ENCODE measurements at regions not wholly inside any gene's neighbourhood (a gene's known extent, or its start where the extent isn't known, plus 50 kb on each side); places are given as distances from the start of the nearest gene placed in this dataset.

DNA sequence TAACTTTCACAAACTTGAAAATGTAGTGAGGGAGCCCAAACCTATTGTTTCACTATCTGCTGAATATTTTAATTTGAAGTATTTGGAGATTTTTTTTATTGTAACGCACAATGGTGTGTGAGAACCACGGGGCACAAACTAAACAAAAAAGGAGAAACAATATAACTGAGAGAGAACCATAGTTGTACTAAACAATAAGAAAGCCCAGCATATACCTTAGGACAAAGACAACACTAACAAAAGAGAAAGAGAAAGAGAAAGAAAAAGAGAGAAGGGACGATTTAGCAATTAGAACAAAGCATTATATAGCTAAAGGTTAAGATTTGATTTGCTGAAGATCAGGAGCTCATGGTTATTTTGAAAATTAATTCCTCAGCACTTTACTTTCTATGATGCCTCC is 906.0 kb upstream of the NXPH2 start:
- TF ChIP-seq, protein P1, sequence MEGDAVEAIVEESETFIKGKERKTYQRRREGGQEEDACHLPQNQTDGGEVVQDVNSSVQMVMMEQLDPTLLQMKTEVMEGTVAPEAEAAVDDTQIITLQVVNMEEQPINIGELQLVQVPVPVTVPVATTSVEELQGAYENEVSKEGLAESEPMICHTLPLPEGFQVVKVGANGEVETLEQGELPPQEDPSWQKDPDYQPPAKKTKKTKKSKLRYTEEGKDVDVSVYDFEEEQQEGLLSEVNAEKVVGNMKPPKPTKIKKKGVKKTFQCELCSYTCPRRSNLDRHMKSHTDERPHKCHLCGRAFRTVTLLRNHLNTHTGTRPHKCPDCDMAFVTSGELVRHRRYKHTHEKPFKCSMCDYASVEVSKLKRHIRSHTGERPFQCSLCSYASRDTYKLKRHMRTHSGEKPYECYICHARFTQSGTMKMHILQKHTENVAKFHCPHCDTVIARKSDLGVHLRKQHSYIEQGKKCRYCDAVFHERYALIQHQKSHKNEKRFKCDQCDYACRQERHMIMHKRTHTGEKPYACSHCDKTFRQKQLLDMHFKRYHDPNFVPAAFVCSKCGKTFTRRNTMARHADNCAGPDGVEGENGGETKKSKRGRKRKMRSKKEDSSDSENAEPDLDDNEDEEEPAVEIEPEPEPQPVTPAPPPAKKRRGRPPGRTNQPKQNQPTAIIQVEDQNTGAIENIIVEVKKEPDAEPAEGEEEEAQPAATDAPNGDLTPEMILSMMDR (IDR thresholded peaks at IDR 0.05): no peak

DNA sequence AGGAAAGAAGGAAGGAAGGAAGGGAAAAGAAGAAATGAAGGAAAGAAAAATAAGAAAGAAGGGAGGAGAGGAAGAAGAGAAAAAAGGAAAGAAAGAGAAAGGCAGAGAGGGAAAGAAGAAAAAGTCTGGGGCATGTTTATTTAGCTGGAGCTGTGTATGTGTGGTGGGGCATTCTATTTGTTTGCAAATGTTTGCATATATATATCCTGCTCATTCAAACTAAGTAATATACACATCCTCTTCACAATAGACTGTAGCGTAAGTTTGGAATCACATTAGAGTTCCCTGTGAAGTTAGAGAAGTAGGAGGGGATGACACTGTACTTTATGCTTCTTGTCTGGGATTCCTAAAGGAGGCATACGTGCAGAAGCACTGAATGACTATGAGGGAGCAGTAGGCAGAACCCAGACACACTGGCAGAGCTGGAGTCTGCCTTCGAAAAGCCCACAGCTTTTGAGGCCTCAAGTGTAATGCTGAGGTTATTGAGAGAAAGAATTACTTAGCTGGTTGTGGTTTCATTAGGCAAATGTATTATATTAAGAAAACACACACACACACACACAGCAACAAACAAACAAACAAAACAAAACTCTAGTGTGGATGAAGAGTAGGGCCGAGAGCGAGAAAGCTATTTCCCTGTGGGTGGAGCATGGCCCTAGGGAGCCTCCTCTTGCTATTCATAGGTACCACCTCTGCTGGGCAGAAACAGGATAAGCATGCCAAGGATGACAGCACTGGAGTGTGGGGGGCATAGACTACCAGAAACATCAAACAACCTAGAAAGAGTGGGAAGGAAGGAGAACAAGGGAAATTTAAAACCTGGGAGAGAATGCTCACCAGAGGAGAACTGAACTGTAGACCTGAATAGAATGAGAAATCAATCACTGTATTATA is 905.1 kb upstream of the NXPH2 start:
- TF ChIP-seq, protein P1 (IDR thresholded peaks at IDR 0.05): no peak

DNA sequence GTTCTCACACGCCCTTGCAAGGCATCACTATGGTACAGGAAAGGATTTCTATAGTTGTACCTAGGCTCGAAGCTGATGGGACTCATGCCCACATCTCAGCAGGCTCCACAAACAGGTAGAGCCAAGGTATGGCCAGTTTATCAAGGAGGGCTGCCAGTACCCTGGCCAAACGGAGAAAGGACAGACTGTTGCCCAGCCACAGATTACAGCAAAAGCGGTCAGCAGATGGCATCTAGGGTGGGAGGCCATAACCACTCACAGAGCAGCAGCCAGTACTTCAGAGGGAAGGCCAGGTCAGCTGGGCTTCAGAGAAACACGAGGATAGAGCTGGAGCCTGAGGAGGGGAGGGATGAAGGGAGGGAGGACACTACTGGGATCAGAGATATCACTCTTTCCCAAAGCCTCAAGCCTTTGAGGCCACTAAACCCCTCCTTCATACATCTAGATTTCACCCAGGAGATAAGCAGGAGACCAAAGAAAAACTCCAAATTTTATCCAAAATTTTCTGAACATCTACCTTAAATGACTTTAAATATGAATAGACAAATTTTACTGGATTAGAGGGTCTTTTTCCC is 904.2 kb upstream of the NXPH2 start:
- TF ChIP-seq, protein P1 (IDR thresholded peaks at IDR 0.05): no peak

DNA sequence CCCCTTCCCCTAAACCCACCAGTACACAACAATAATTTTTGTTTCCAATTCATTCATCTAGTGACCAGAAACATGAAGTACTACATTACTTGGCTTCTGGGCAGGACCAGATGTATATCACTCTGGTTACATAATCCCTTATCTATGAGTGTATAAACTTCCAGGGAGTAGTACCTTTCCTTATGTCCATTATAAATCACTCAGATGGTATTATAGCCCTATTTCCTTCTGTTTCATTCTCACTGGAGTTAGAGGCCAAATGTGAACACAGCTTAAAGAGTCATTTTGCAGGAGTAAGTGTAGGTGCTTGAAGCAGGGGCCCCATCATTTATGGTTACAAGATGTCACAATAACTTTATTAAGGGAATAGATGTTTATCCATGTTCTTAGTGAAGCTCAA is 894.4 kb upstream of the NXPH2 start:
- TF ChIP-seq, protein P1 (IDR thresholded peaks at IDR 0.05): no peak

DNA sequence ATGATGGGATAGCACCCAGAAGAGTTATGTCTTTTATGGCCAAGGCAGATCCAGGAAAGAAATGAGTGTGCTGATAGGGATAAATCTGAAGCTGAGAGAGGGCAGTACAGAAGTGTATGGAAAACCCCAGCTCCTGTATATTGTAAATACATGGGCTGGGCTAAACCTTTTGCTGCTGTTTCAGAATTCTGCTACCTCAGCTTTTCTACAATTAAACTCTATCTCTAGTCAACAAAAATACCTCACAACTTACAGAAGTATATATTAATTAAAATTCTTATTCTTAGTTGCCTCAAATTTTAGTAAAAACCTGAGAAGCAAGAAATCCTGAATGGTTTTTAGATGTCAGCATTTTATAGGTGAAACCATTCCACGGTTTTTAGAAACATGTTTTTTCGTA is 889.5 kb upstream of the NXPH2 start:
- TF ChIP-seq, protein P1 (IDR thresholded peaks at IDR 0.05): no peak

DNA sequence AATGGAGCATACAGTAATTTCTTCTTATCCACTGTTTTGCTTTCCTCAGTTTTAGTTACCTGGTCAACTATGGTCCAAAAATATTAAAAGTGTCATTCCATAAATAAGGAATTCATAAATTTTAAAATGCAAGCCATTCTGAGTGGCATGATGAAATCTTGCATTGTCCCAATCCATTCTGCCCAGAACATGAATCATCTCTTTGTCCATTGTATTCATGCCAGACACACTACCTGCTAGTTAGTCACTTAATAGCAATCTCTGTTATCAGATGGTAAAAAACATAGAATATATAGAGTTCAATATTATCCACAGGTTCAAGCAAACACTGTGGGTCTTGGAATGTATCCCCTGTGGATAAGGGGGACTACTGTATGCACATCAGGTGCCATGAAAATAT is 872.2 kb upstream of the NXPH2 start:
- TF ChIP-seq, protein P1 (IDR thresholded peaks at IDR 0.05): no peak

DNA sequence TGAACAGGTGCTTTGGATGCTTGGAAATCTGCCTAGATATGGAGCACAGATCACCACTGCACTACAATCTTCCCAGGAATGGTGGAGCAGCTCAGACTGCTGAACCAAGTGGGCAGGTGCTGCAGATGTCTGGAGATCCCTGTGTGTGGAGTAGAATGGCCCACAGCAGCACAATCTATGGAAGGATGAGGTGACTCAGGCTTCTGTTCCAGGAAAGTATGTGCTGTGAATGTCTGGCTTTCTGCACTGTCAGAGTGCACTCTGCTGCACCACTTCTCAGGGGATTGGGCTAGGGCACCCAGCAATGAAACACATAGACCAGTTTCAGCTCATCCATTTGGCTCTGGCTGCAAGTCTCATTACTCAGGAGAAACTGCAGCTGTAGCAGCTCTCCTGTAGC is 865.4 kb upstream of the NXPH2 start:
- TF ChIP-seq, protein P1 (IDR thresholded peaks at IDR 0.05): no peak
